A673 (cell line): ENCODE measurements at regions not wholly inside any gene's neighbourhood (a gene's known extent, or its start where the extent isn't known, plus 50 kb on each side); places are given as distances from the start of the nearest gene placed in this dataset.

Experiments
- BruUV-seq: library from RNA; stranded (reverse); fragments of 400-500 nt; replicated peaks from 2 replicates; lab custom pipeline; 2021; lab: Mats Ljungman, UMichigan
- CTCF ChIA-PET: fragments of 300-600 bp; sonication (Branson Sonifier 250); formaldehyde crosslinking; loops from one replicate; lab custom pipeline; 2022; ENCODE audit warnings: antibody characterized with exemption; lab: Charles Lee
- POLR2A ChIA-PET: fragments of 300-600 bp; sonication (Branson Sonifier 250); formaldehyde crosslinking; loops from one replicate; lab custom pipeline; 2022; ENCODE audit warnings: antibody characterized with exemption; ENCODE audit not compliant: low non-redundant PET; lab: Charles Lee
- DNase-seq: peaks from one replicate; pipeline ENCODE4 v3.0.0-alpha.2; 2015; ENCODE audit warnings: low spot score
- H3K27ac ChIP-seq: fragments of 200-600 bp; sonication (generic); 2 replicates; pipeline ENCODE4 v1.5.1; 2016; ENCODE audit warnings: mixed run types, low read depth, mild to moderate bottlenecking, mixed read lengths, antibody characterized with exemption, low read length; ENCODE audit not compliant: poor library complexity, severe bottlenecking
- H3K27me3 ChIP-seq: fragments of 200-600 bp; sonication (generic); replicated peaks from 2 replicates; pipeline ENCODE4 v1.6.1; 2017; ENCODE audit warnings: mixed run types, low read depth, mild to moderate bottlenecking, mixed read lengths, antibody characterized with exemption, low read length; ENCODE audit not compliant: insufficient read depth, poor library complexity
- H3K36me3 ChIP-seq: fragments of 200-600 bp; sonication (generic); 2 replicates; pipeline ENCODE4 v1.6.1; 2016; ENCODE audit warnings: mixed run types, mild to moderate bottlenecking, mixed read lengths, antibody characterized with exemption, low read length; ENCODE audit not compliant: insufficient read depth, poor library complexity, severe bottlenecking
- H3K4me1 ChIP-seq: fragments of 200-600 bp; sonication (generic); 2 replicates; pipeline ENCODE4 v1.6.1; 2017; ENCODE audit warnings: mixed run types, mild to moderate bottlenecking, mixed read lengths, antibody characterized with exemption, low read length; ENCODE audit not compliant: insufficient read depth, poor library complexity, severe bottlenecking
- H3K4me3 ChIP-seq: fragments of 200-600 bp; sonication (generic); 2 replicates; pipeline ENCODE4 v1.5.1; 2016; ENCODE audit warnings: low read depth, mixed run types, mild to moderate bottlenecking, mixed read lengths, low read length; ENCODE audit not compliant: poor library complexity, severe bottlenecking
- H3K9me3 ChIP-seq: fragments of 200-600 bp; sonication (generic); 2 replicates; pipeline ENCODE4 v1.6.1; 2016; ENCODE audit warnings: mixed run types, low read depth, mild to moderate bottlenecking, mixed read lengths, antibody characterized with exemption, low read length; ENCODE audit not compliant: poor library complexity, severe bottlenecking
- EZH2 ChIP-seq: fragments of 200-600 bp; sonication (generic); IDR thresholded peaks from 2 replicates; pipeline ENCODE4 v1.6.1; 2017; ENCODE audit warnings: borderline replicate concordance, low read depth, mild to moderate bottlenecking, mixed read lengths, antibody characterized with exemption, low read length; ENCODE audit not compliant: poor library complexity, severe bottlenecking
- intact Hi-C: fragments of 100-400 bp; cut with micrococcal nuclease; formaldehyde crosslinking; loops from one replicate; pipeline ENCODE4 v1.10.0; 2022; ENCODE audit not compliant: unreplicated experiment
- TF ChIP-seq, protein P1 (sequence below): fragments of 300-800, 200-600 bp; sonication (generic); conservative IDR thresholded peaks from 2 replicates; pipeline ENCODE4 v1.5.1; 2017; ENCODE audit warnings: low read depth, mild to moderate bottlenecking, antibody characterized with exemption, low read length, moderate library complexity, mixed read lengths

DNA sequence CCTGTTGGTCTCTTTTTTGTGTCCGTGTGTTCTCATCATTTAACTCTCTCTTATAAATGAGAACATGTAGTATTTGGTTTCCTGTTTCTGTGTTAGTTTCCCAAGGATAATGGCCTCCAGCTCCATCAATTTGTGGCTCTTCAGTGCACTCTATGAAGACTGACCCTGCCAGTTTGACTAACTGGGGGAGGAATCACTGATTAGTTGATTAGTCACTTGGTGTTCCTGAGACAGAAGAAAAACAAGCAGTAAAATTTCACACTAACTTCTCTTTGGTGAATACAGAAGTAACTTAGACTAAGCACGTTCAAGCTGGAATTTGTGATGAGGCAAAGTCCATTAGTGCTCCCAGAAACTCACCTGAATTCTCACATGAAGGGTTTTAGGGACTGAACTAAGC lies 495.8 kb upstream of the RORB start:
- Histone ChIP-seq H3K9me3 (no peaks in the 10 kb centered on the region), H3K27ac (no peak overlapping the region), H3K27me3 (no peaks in the 10 kb centered on the region), H3K4me3 (no peak overlapping the region), H3K4me1 (no peaks in the 10 kb centered on the region), H3K36me3 (no peaks in the 10 kb centered on the region)
- TF ChIP-seq EZH2: no peak
- TF ChIP-seq, protein P1, sequence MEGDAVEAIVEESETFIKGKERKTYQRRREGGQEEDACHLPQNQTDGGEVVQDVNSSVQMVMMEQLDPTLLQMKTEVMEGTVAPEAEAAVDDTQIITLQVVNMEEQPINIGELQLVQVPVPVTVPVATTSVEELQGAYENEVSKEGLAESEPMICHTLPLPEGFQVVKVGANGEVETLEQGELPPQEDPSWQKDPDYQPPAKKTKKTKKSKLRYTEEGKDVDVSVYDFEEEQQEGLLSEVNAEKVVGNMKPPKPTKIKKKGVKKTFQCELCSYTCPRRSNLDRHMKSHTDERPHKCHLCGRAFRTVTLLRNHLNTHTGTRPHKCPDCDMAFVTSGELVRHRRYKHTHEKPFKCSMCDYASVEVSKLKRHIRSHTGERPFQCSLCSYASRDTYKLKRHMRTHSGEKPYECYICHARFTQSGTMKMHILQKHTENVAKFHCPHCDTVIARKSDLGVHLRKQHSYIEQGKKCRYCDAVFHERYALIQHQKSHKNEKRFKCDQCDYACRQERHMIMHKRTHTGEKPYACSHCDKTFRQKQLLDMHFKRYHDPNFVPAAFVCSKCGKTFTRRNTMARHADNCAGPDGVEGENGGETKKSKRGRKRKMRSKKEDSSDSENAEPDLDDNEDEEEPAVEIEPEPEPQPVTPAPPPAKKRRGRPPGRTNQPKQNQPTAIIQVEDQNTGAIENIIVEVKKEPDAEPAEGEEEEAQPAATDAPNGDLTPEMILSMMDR: no peak
- POLR2A ChIA-PET: no interaction called here
- CTCF ChIA-PET: no interaction called here
- intact Hi-C loops: no loop called here
- no TSS peak for BruUV-seq
- DNase-seq: no peak

DNA sequence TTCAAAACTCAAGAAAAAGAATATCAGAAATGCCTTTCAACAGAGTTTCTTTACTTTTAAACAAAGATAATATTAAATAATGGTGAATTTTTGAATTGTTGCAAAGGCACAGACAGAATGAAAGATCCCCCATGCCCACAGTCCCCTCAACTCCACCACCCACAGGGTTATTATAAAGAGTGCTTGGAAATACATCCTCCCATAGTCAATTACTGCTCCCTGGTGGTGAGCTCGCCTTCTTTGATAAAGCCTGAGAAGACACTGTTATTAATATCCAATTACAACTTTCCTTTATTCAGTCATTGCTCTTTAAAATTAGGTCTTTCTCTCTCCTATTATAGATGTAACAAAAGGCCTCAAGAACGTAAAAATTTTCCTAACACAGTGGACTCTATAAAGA lies 490.2 kb upstream of the RORB start:
- H3K27ac ChIP-seq: no peak overlapping the region
- no peak overlapping the region for H3K4me3 ChIP-seq
- no peaks in the 10 kb centered on the region for H3K36me3 ChIP-seq
- TF ChIP-seq, protein P1: peak; percentile 23; the same call in 1 of the 2 replicates
- TF ChIP-seq EZH2: no peak
- POLR2A ChIA-PET: no interaction called here
- BruUV-seq: no TSS peak
- peak; percentile 25 for DNase-seq
- H3K4me1 ChIP-seq: no peaks in the 10 kb centered on the region
- no peaks in the 10 kb centered on the region for H3K27me3 ChIP-seq
- CTCF ChIA-PET: no interaction called here
- H3K9me3 ChIP-seq: no peaks in the 10 kb centered on the region
- intact Hi-C loops: loop anchor here (5.0 kb wide), 2 partner anchors 325 to 805 kb away; no protein-coding TSS in a partner anchor

DNA sequence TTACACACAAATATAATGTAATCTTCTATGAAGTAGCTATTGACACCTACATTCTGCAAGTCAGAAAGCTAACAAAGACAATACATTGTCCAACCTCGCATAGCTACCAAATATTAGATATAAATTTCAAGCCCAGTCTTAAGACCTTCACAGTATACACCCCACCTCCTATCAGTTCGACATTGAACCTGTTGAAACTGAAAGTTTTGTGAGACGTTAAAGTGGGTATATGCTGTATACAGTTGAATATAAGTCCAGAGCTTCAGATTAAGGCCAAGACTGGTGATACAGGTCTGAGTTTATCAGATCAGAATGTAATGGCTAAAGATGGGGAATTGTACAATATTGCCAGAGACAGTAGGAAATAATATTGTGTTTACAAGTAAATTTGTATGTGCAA lies 489.3 kb upstream of the RORB start:
- no peak overlapping the region for H3K4me3 ChIP-seq
- no peaks in the 10 kb centered on the region for H3K4me1 ChIP-seq
- no peaks in the 10 kb centered on the region for H3K9me3 ChIP-seq
- no peaks in the 10 kb centered on the region for H3K36me3 ChIP-seq
- H3K27ac ChIP-seq: no peak overlapping the region
- intact Hi-C loops: loop anchor here (5.0 kb wide), 2 partner anchors 326 to 806 kb away; no protein-coding TSS in a partner anchor
- ChIA-PET POLR2A (no interaction called here), CTCF (no interaction called here)
- BruUV-seq: no TSS peak
- H3K27me3 ChIP-seq: no peaks in the 10 kb centered on the region
- TF ChIP-seq, protein P1: no peak
- TF ChIP-seq EZH2: no peak
- no peak for DNase-seq
